ENCODE measurements at regions not wholly inside any gene's neighbourhood (a gene's known extent, or its start where the extent isn't known, plus 50 kb on each side); places are given as distances from the start of the nearest gene placed in this dataset.

GRCh38 chr3:69491975-69492374, 106.1 kb upstream of the FRMD4B start:
- no peak overlapping the region for H3K4me2 ChIP-seq (ENCODE audit: insufficient read depth, low read length)
- FAIRE-seq (no peak), DNase-seq (ENCODE audit: low read depth, low spot score) (no peak)
- intact Hi-C loops (cut with micrococcal nuclease) (no loop called here), dilution Hi-C loops (cut with MboI; ENCODE audit: extremely low pct_ligation_motif_present, low sequenced_read_pairs) (no loop called here)
- no peaks in the 10 kb centered on the region for H3K79me2 ChIP-seq (ENCODE audit: control insufficient read depth, insufficient read depth, low read length)
- no peak overlapping the region for H2AFZ ChIP-seq (ENCODE audit: low read depth, low read length)
- no peak overlapping the region for H3K27ac ChIP-seq (ENCODE audit: insufficient read depth, low read depth, low read length)
- H3K9me3 ChIP-seq (replicated peaks; ENCODE audit: control insufficient read depth, insufficient read depth, low read length), result no peaks in the 10 kb centered on the region
- H3K4me1 ChIP-seq (ENCODE audit: control insufficient read depth, extremely low read depth, insufficient read depth, low read length), result no peaks in the 10 kb centered on the region
- peaks cover 6 to 12% of the 10 kb centered on the region in 2 experiments for H3K27me3 ChIP-seq (ENCODE audit: control insufficient read depth in 2 of 2, insufficient read depth in 2 of 2, low read length in 2 of 2)
- H3K4me3 ChIP-seq (replicated peaks in 1 of 3; ENCODE audit: insufficient read depth in 1 of 3, low read depth in 1 of 3, low read length in 3 of 3), result no peak overlapping the region
- POLR2A ChIA-PET, result no interaction called here
- H3K9ac ChIP-seq (replicated peaks; ENCODE audit: extremely low read depth, insufficient read depth, low read length), result no peak overlapping the region
- TF ChIP-seq POLR2AphosphoS5 (IDR thresholded peaks at IDR 0.05; ENCODE audit: insufficient read depth, low read depth, low read length), result no peak
- TF ChIP-seq FOS (IDR thresholded peaks at IDR 0.05; ENCODE audit: borderline replicate concordance, insufficient read depth, low read length), result no peak
- no peak for TF ChIP-seq MYC (IDR thresholded peaks at IDR 0.05; ENCODE audit: low read depth, low read length)
- TF ChIP-seq POLR2A (IDR thresholded peaks at IDR 0.05; ENCODE audit: low read depth, low read length), result no peak
- TF ChIP-seq, protein P1, sequence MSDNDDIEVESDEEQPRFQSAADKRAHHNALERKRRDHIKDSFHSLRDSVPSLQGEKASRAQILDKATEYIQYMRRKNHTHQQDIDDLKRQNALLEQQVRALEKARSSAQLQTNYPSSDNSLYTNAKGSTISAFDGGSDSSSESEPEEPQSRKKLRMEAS (IDR thresholded peaks at IDR 0.05; ENCODE audit: insufficient read depth, insufficient read length), result no peak
- TF ChIP-seq, protein P2, sequence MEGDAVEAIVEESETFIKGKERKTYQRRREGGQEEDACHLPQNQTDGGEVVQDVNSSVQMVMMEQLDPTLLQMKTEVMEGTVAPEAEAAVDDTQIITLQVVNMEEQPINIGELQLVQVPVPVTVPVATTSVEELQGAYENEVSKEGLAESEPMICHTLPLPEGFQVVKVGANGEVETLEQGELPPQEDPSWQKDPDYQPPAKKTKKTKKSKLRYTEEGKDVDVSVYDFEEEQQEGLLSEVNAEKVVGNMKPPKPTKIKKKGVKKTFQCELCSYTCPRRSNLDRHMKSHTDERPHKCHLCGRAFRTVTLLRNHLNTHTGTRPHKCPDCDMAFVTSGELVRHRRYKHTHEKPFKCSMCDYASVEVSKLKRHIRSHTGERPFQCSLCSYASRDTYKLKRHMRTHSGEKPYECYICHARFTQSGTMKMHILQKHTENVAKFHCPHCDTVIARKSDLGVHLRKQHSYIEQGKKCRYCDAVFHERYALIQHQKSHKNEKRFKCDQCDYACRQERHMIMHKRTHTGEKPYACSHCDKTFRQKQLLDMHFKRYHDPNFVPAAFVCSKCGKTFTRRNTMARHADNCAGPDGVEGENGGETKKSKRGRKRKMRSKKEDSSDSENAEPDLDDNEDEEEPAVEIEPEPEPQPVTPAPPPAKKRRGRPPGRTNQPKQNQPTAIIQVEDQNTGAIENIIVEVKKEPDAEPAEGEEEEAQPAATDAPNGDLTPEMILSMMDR (IDR thresholded peaks at IDR 0.05; ENCODE audit: extremely low read depth in 1 of 2, insufficient read depth in 1 of 2, low read depth in 1 of 2, low read length in 2 of 2), result no peak
- no peak for TF ChIP-seq EZH2 (IDR thresholded peaks at IDR 0.05; ENCODE audit: borderline replicate concordance, low read depth, low read length, severe bottlenecking)
- TF ChIP-seq GATA2 (IDR thresholded peaks at IDR 0.05; ENCODE audit: insufficient read depth, insufficient read length, low read depth, low read length), result no peak
- no peak for TF ChIP-seq JUN (IDR thresholded peaks at IDR 0.05; ENCODE audit: borderline replicate concordance, insufficient read depth, insufficient read length, low read depth)
- H3K36me3 ChIP-seq (ENCODE audit: control insufficient read depth in 2 of 2, extremely low read depth in 1 of 2, insufficient read depth in 2 of 2, low read length in 2 of 2), result no peaks in the 10 kb centered on the region
- CTCF ChIA-PET, result interaction anchor here (1.7 kb wide), 1 partner anchor 9 kb away, joined by 4 read pairs; no protein-coding TSS in a partner anchor
- H4K20me1 ChIP-seq (replicated peaks; ENCODE audit: control insufficient read depth, extremely low read depth, insufficient read depth, low read length), result no peaks in the 10 kb centered on the region
- no peaks in the 10 kb centered on the region for H3K9me1 ChIP-seq (replicated peaks; ENCODE audit: control insufficient read depth, extremely low read depth, insufficient read depth, low read length)
- no TSS peak for BruUV-seq (replicated peaks)

All from endothelial cell of umbilical vein (primary cell).